GM19351 (cell line): ENCODE measurements at regions not wholly inside any gene's neighbourhood (a gene's known extent, or its start where the extent isn't known, plus 50 kb on each side); places are given as distances from the start of the nearest gene placed in this dataset.

ENCODE experiments used
- ATAC-seq: cut with Tn5 transposase; IDR thresholded peaks from one replicate; pipeline ENCODE4 v1.9.1; 2021; ENCODE audit warnings: mild to moderate bottlenecking, moderate library complexity; ENCODE audit not compliant: unreplicated experiment

DNA sequence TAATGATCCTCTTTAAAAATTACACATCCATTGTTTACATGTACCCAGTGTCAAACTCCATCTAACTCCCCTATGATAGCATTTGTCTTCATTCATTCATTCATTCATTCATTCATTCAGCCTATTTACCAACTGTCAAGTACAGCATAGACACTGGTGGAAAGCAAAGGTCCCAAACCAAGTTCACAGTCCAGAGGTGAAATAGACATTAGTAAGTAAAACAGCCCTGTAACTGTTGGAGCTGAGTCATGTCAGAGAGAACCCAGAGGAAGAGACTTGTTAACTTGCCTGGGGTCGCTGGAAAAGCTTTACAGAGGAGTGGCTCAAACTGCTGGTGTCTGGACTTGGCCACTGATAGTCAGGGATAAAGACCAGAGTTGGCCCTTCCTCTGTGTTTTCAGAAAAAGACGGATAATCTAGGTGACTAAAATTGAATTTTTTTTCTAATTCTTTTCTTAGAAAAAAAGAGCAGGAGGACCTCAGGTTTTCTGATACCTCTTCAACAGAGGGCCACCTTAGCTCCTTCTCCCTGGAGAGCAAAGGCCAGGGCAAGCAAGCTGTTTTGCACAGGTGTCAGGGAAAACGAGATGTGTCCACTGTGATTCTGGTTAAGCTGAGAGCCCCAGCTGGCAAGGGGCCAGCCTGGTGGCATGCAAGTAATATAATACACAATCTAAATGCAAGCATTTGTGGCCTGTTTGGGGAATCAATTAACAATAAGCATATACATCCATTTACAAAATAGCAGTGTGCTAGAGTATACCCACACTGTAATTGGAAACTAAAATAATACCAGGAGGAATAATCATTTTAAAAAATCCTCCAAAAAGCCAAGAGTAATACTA lies 96.7 kb upstream of the SLC14A2 start:
- ATAC-seq, result no peak

DNA sequence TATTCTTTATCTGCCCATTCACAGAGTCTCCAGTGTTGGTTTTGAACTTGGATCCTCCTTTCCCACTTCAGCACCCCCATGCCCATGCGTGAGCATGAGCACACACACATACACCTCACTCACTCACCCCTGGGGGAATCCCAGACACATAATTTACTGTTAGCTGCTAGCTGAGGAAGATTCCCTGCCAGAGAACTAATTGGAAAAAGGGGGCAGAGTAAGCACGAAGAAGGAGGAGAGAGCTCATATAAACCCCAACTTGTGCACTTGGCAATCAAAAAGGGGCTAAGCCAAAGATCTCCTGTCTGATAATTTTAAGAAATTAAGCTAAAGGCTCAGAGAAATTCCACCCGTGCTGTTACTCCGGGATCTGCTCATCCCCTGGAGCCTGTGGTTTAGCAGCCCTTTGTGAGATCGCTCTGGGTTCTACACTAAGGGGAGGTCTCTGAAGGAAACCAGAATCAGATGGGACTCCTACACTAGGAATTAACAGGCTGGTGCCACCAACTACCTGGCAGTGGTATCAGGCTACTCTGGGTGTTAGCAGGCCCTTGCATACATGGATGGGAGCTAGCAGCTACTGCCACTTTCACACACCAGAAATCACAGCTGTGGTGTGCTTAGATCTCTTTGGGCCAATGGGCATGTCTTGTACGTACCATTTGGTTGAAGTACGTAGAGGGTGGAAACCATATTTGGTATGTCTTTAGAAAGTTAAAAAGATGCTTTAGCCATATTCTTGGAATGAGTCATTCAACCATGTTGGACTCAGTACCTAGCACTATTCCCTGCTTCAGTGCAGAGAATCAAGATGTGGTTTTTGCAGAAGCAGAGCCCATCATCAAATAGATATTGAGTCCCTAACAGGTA lies 95.6 kb upstream of the SLC14A2 start:
- ATAC-seq, result no peak

DNA sequence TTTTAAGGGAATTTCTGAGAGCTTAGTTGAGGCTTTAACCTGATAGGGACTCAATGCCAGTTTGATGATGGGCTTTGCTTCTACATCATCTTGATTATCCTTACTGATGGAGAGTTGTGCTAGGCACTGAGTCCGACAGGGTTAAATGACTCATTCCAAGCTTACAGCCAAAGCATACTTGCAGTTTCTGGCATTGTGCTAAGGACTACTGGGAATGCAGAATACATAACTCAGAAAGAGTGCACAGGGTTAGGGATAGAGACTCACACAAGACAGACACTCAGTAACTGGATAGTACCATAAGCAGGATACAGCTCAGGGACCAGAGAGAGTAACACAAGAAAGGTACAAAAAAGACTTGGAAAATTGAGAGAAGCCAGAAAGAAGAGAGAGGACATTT lies 94.1 kb upstream of the SLC14A2 start:
- no peak for ATAC-seq

DNA sequence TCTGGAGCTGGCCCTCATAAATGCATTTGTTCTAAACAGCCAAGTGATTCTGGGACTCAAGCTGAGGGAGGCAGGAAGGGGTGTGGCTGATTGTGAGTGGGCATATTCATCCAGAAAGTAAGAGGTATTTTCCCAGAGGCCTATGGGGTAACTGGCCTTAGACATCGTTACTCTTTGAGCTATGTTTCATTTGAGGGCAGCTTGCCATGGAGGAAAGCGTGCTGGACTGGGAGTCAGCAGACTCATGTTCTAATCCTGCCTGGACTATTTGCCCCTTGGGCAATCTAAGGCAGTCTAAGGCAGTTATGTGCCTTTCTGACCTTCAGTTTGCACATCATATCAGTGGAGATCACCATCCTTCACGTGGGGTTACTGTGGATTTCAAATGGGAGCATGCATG lies 93.5 kb upstream of the SLC14A2 start:
- ATAC-seq, result no peak

DNA sequence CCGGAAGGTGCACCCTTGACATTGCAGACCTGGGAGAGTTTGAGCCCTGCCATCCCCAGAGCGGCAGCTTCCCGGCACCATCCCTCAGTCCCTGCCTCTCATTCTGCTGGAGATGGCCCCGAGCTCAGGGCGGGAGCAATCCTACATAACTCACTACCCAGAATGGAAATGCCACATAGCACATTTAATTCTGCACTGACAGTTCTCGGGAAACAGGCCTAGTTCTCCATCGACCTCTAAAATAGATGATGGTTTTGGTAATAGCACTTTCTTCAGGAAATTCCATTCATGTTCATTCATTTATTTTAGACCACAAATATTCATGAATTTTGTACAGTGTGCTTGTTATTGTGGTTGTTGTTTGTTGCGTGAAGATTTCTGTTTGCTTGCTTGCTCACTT lies 92.9 kb upstream of the SLC14A2 start:
- ATAC-seq, result no peak

DNA sequence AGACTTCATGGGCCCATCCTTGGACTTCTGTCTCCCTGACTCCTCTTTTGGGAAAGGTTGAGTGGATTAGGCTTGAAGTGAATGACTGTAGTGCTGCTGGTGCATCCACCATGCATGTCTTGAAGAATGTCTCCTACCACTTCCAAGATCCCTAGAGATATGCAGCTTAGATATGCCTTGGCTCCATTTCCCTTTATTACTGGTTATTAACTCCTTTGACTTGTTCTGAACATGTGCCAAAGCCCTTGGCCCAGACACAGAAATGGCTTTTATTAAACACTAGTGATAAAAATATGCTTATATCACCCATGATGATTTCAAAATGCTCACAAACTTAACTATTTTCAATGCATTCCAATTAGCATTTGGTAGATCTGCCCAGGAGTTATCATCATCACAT lies 90.0 kb upstream of the SLC14A2 start:
- no peak for ATAC-seq

DNA sequence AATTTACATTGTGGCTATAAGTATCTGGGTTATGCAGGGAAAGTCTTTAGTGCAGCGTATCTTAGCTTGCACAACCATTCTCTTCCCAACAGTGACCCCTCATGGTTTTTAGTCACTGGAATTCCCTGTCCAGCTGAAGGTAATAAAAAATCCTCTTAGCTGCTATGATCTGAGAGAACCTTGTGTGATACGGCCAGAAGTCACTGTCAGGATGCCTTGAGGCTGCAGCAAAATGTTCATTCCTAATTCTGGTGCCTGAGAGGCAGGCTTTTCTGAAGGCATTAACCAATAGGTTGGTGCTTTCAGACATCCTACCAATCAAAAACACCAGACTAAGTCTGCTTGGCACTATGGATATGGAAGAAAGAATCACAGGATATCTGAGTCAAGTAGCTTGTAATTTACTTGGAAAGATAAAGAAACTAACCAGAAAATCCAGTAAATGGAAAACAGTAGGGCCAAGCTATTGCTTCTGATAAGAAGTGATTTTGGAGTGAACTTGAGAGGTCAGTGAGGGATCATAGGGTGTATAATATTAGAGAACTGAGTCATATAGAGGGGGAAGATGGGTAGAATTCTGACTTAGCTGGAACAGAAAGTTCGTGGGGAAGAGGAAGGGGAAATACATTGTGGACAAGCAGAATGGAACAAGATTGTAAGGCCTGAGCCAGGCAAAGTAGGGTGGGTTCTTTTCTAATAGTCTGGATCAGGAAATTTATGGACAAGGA lies 89.0 kb upstream of the SLC14A2 start:
- no peak for ATAC-seq

DNA sequence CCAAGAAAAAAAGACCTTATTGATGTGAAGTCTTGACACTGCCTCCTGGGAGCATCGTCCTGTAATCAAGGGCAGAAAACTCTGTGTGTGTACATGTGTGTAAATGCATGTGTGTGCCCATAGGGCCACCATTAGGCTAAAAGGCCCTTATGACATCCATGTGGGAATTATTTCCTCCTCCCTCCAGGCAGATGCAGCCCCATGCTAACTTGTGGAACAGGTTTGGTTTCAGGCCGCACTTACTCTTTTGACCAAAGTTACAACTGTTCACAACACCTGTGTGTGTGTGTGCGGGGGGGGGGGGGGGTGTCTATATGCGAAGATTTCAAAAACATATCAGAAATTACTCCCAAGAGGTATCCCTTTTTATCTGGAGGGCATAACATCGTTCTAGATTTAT lies 87.4 kb upstream of the SLC14A2 start:
- ATAC-seq, result no peak

DNA sequence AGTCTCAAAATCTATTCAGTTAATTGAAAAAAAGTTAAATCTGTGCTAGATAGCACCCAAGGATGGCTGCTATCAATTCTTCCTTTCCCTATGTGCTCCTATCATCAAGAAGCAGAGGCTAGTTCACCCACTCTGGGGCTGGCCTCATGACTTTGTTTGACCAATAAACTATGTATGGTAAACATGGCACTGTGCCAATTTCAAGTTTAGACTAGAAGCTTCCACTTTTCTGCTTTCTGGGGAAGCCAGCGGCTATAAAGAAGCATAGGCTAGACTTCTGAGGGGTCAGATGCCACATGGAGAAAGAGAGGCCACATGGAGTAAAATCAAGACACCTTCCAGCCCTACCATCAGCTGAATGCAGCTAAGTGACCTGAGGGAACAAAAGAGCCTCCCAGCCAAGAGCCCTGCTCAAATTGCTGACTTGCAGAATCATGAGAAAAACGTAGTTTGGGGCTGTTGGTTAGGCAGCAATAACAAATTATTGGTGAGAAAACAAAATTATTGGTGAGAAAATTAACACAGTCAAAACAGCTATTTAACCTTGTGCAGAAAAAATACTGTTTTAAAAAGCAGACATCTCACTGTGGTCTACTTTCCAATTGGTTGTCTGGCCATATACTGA lies 86.5 kb upstream of the SLC14A2 start:
- no peak for ATAC-seq

DNA sequence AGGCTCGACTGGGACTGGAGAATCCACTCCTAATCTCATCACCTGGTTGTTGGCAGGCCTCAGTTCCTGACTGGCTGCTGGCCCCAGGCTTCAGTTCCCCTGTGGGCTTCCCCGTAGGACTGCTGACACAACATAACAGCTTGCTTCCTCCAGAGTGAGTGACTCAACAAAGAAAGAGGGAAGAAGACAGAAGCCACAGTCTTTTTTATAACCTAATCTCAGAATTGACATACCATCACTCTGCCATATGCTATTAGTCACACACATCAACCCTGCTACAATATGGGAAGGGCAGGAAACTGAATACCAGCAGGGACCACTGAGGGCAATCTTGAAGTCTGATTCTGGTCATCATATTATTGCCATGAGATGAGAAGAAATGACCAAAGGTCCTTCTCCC lies 76.8 kb upstream of the SLC14A2 start:
- no peak for ATAC-seq

DNA sequence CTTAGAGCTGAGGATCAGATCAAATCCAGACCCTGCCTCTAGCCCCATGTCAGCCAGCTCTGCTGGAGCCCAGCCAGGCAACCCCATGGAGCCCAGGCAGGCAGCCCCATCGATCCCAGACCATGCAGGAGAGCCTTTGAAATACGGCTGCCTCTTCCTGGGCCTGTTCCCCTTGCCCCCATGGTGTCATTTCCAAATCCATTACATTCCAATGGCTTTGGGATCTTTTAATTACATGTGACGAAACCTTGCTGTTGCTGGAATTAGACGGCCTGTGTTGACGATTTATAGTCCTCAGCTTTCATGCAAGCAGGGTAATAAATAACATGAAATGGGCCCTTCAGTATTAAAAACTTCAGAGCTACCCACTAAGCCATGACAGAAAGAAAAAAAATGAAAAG lies 75.8 kb upstream of the SLC14A2 start:
- no peak for ATAC-seq

DNA sequence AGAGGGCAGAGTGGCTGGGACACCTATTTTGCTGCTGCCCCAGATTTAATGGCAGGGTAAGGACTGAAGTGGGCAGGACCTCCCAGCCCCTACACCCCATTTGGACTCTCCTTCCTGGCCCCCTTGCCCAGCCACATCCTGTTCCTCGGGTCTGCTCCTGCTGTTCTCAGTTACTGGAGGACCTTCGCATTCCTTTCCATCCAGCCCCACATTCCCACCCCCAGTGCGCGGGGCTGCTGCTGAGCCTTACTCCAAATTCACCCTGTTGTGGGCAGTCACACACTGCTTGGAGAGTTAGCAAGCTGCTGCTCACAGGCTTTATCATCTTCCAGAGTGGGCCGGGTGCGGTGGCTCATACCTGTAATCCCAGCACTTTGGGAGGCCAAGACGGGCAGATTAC lies 75.2 kb upstream of the SLC14A2 start:
- no peak for ATAC-seq

DNA sequence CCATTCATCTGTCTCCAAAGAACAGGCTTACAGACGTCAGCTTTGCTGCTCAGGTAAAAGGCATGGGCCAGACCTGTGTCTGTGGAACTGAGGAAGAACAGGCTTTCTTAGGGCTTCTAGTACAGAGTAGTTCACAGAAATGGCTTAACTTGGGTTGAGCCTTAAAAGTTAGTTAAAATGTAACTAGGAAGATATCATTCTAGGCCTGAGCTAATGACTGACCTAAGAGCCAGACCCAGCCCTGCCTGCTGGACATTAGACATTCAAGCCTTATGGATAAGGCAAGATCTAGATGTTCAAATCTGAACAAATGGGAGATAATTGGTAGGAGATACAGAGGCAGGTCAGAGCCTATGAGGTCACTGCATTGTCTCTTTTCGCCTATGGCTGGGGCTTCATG lies 73.9 kb upstream of the SLC14A2 start:
- no peak for ATAC-seq

DNA sequence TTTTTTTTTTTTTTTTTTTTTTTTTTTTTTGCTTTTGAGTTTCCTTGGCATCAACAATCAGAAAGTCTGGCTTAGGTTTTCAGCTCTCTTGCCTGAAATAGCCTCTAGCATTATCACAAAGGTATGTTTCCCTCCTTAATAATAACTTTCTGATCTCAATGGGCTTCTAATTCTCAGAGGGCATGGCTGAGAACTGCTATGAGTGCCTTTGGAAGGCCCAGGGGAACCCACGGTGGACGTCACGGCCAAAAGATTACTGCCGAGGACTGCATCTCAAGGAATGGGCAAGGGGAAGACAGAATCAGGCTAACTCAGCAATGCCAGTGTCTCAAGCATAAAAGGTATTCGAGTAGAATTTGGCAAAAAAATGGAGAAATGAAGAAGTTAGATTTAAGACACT lies 73.2 kb upstream of the SLC14A2 start:
- ATAC-seq, result no peak

DNA sequence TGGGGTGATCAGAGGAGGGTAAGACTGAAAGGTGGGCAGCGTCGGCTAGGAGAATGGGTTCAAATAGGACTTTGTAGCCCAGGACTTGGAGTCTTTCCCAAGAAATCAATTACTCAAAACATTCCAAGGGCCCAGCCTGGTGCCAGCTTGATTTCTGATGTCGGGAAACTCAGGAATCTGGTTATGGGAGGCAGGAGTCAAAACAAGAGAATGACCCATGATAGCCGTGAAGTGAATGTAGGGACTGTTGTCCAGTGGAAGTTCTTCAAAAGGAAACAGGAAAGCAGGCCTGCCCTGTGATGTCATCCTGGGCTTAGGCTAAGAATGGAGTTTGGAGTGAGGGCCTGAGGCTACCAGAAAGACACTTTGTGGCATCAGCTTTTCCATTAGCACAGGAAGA lies 67.4 kb upstream of the SLC14A2 start:
- ATAC-seq, result no peak

DNA sequence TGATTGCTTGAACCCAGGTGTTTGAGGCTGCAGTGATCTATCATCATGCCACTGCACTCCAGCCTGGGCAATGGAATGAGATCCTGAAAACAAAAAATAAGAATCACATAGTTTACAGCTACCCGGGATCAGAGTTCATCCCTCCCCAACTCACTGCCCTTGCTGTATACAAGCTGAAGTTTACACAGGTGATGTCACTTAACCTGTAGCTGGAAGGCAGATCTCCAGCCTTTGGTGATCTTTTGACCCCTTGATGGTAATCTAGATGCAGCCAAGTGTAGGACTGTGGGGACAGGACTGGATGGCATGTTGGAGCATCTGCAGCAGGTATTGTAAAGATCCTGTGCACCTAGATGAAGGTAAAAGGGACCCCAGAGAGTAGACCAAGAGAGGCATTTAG lies 66.7 kb upstream of the SLC14A2 start:
- ATAC-seq, result no peak

DNA sequence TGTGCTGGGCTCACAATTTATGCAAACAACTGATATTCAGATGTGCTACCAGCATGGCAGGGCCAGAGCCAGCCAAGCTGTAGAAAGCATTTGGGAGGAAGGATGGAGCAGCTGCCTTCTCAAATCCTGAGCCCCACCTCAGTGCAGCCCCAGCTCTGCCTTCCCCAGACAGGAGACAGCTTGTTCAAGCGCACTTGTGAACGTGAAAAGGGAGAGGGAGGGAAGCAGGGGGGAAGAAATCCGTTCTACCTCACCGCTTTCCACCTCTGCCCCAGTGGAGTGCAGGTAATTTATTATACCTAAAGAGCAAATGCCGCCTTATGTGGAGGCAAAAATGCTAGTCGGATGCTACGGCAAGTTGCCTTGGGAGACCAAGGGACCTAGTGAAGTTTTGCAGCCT lies 66.0 kb upstream of the SLC14A2 start:
- no peak for ATAC-seq

DNA sequence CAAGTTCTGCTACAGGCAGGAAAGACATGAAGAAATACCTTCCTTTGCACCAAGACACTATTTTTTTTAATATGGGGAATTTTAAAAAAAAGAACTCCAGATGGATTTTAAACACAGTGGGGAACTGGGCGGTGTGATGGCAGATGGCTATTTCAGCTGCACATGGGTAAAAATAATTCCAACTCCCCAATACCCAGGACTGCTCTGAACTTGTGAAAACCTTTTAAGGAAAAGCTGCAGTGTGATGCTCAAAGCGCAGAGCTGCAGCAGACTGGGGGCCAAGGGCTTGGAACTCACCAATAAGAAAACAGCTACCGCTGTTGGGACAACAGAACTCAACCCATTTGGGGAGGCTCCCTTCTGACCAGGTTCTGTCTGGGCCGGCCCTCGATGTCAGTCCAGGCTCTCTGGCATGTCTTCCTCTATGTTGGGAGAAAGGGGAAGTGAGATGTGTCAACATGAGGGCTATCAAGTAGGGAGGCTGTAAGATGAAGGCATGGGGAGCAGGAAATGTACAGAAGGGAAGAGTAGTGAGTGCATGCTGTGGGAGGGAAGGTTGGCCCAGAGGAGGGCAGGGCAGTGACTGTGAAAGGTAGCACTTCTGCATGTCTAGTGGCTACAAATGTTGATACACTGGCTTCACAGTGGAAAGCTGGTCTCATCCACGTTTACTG lies 64.0 kb upstream of the SLC14A2 start:
- no peak for ATAC-seq

DNA sequence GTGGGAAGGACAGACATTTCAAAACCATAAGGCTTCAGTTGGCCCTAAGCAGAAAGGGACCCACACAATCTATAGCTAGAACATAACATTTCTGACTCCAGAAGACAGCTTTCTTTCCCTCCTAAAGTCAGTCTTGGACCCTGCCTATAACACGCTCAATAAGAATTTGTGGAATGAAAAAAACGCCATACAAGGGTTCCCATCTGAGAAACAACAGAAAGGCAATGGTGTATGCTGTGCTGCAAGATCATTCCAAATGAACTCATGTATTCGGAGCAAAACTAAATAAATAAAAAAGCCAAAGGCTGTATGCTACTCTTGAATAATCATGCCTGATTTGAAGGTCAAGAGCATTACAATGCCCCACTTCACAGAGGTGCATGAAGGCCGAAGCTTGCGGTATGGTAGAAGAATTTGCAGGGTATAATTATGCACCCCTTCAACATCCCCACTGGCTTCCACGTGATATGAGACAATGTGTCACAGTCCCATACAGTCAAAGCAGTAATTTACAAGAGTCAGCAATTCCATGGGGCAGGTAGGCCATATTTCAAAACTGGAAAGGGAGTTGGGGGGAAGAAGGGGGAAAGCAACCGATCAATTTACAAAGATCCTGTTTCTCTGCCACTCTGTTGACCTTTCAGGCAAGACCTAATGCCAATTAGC lies 61.4 kb upstream of the SLC14A2 start:
- no peak for ATAC-seq

DNA sequence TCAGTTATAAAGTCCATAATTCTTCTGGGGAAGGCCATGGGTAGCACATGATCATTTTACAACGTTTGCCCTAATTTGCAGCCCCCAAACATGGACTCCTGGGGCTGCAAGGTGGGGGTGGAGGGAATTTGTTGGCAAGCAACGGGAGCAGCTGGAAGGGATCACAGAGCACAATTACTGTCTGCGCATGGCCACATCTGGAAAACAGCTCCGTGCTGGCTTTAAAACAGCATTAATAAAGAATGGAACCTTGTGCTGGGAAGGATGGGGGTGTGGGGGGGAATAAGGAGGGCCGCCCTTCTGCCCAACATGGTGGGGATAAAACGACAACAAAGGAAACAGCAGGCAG lies 60.9 kb upstream of the SLC14A2 start:
- no peak for ATAC-seq
